ENCODE measurements at regions not wholly inside any gene's neighbourhood (a gene's known extent, or its start where the extent isn't known, plus 50 kb on each side); places are given as distances from the start of the nearest gene placed in this dataset.
A peak's percentile ranks its signal among the peaks of the same experiment; 100 is the strongest.

- ChIA-PET POLR2A (interaction anchor here (0.7 kb wide), 1 partner anchor 127 kb away, joined by 3 read pairs; no protein-coding TSS in a partner anchor), CTCF (interaction anchor here (0.8 to 1.7 kb wide), 8 partner anchors 10 to 359 kb away, joined by 3 to 10 read pairs (median 3); no protein-coding TSS in a partner anchor)
- no peaks in the 10 kb centered on the region for H3K9me3 Mint-ChIP-seq
- TF ChIP-seq FOXK1 (CRISPR knock-in tag; IDR thresholded peaks at IDR 0.05) (no peak), CTCF (IDR thresholded peaks at IDR 0.05) (no peak), TEAD1 (CRISPR knock-in tag; IDR thresholded peaks at IDR 0.05) (no peak)
- no peak overlapping the region for H3K4me3 Mint-ChIP-seq
- H3K36me3 Mint-ChIP-seq: no peaks in the 10 kb centered on the region
- no peaks in the 10 kb centered on the region for H3K27me3 Mint-ChIP-seq (ENCODE audit: low read depth)
- H3K27ac Mint-ChIP-seq: no peak overlapping the region
- peaks cover 5% of the 10 kb centered on the region; the same call in 1 of the 2 replicates for H3K4me1 Mint-ChIP-seq
- DNase-seq (ENCODE audit: low spot score) (peak; percentile 10), ATAC-seq (no peak)
Measured at GRCh38 chr14:104436741-104437701, 142.5 kb upstream of the C14orf180 start.

- no peak overlapping the region for H3K27ac Mint-ChIP-seq
- no peaks in the 10 kb centered on the region for H3K36me3 Mint-ChIP-seq
- ATAC-seq (no peak), DNase-seq (ENCODE audit: low spot score) (no peak)
- POLR2A ChIA-PET: no interaction called here
- CTCF ChIA-PET: interaction anchor here (0.9 kb wide), 1 partner anchor 67 kb away, joined by 3 read pairs; no protein-coding TSS in a partner anchor
- TF ChIP-seq FOXP1 (CRISPR knock-in tag; IDR thresholded peaks at IDR 0.05; ENCODE audit: borderline replicate concordance) (no peak), ESRRA (CRISPR knock-in tag; IDR thresholded peaks at IDR 0.05; ENCODE audit: borderline replicate concordance) (no peak), IRF2 (CRISPR knock-in tag; IDR thresholded peaks at IDR 0.05; ENCODE audit: borderline replicate concordance, low read depth) (no peak), HMGXB4 (CRISPR knock-in tag; IDR thresholded peaks at IDR 0.05) (no peak), CREB1 (CRISPR knock-in tag; IDR thresholded peaks at IDR 0.05) (no peak), USF2 (CRISPR knock-in tag; IDR thresholded peaks at IDR 0.05) (no peak), SMAD4 (CRISPR knock-in tag; IDR thresholded peaks at IDR 0.05) (no peak), ATF1 (CRISPR knock-in tag; IDR thresholded peaks at IDR 0.05) (no peak), ZNF281 (CRISPR knock-in tag; IDR thresholded peaks at IDR 0.05) (no peak), PRDM15 (CRISPR knock-in tag; IDR thresholded peaks at IDR 0.05) (no peak), TEAD4 (CRISPR knock-in tag; IDR thresholded peaks at IDR 0.05) (no peak), ZMAT4 (CRISPR knock-in tag; IDR thresholded peaks at IDR 0.05) (no peak), SP1 (CRISPR knock-in tag; conservative IDR thresholded peaks at IDR 0.05) (no peak)
- H3K4me1 Mint-ChIP-seq: peaks cover 8% of the 10 kb centered on the region; the same call in 1 of the 2 replicates
- H3K4me3 Mint-ChIP-seq: no peak overlapping the region
- no peaks in the 10 kb centered on the region for H3K9me3 Mint-ChIP-seq
- no peaks in the 10 kb centered on the region for H3K27me3 Mint-ChIP-seq (ENCODE audit: low read depth)
Measured at GRCh38 chr14:104437703-104438102, 141.9 kb upstream of the C14orf180 start.

Data from WTC11 (cell line).